ENCODE measurements at regions not wholly inside any gene's neighbourhood (a gene's known extent, or its start where the extent isn't known, plus 50 kb on each side); places are given as distances from the start of the nearest gene placed in this dataset.
"Not testable (repeated sequence)": the region's sequence is repeated elsewhere in the genome, so short reads cannot be mapped to it uniquely, and the experiment has no call there.

DNA sequence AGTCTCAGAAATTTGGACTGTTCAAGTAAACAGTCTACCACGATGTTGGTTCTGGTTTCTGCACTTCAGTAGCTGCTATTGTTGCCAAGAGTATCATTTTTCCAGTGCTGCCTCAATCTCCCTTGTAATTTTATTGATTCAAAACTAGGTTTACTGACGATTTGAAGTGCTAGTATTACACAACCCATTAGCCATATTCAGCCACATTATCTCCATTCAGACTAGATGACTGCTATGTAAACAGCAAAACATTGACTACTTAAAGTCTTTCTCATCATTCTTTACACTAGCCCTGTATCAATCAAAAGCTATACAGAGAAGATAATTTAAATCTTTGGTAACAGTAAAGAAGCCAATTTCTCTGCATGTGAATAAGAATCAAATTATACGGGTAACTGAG, 102.0 kb upstream of the TSLP start:
- no peaks in the 10 kb centered on the region for H3K36me3 Mint-ChIP-seq (ENCODE audit: low read depth)

GRCh38 chr5:110973510-110973909, 98.0 kb upstream of the TSLP start:
- TF ChIP-seq, protein P1, sequence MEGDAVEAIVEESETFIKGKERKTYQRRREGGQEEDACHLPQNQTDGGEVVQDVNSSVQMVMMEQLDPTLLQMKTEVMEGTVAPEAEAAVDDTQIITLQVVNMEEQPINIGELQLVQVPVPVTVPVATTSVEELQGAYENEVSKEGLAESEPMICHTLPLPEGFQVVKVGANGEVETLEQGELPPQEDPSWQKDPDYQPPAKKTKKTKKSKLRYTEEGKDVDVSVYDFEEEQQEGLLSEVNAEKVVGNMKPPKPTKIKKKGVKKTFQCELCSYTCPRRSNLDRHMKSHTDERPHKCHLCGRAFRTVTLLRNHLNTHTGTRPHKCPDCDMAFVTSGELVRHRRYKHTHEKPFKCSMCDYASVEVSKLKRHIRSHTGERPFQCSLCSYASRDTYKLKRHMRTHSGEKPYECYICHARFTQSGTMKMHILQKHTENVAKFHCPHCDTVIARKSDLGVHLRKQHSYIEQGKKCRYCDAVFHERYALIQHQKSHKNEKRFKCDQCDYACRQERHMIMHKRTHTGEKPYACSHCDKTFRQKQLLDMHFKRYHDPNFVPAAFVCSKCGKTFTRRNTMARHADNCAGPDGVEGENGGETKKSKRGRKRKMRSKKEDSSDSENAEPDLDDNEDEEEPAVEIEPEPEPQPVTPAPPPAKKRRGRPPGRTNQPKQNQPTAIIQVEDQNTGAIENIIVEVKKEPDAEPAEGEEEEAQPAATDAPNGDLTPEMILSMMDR (conservative IDR thresholded peaks at IDR 0.05), result no peak
- no peak overlapping the region for H3K27ac Mint-ChIP-seq (ENCODE audit: unreplicated experiment)
- no peak overlapping the region for H3K4me3 Mint-ChIP-seq
- no peaks in the 10 kb centered on the region for H3K4me1 Mint-ChIP-seq
- H3K36me3 Mint-ChIP-seq (ENCODE audit: low read depth), result no peaks in the 10 kb centered on the region
- H3K27me3 Mint-ChIP-seq (ENCODE audit: low read depth), result peaks cover 6% of the 10 kb centered on the region
- peaks cover 3% of the 10 kb centered on the region for H3K9me3 Mint-ChIP-seq
- DNase-seq (ENCODE audit: low read depth, low spot score), result no peak

More for the DNA sequence above, 102.0 kb upstream of the TSLP start:
- no peak for DNase-seq (ENCODE audit: low read depth, low spot score)
- Mint-ChIP-seq H3K27ac (ENCODE audit: unreplicated experiment) (no peak overlapping the region), H3K4me1 (no peaks in the 10 kb centered on the region), H3K4me3 (no peak overlapping the region), H3K27me3 (ENCODE audit: low read depth) (no peaks in the 10 kb centered on the region), H3K9me3 (peaks cover 3% of the 10 kb centered on the region)
- TF ChIP-seq, protein P1 (conservative IDR thresholded peaks at IDR 0.05), result no peak

GRCh38 chr5:110977915-110978314, 93.6 kb upstream of the TSLP start:
- H3K27ac Mint-ChIP-seq (ENCODE audit: unreplicated experiment), result no peak overlapping the region
- no peak overlapping the region for H3K4me3 Mint-ChIP-seq
- peaks cover 3% of the 10 kb centered on the region for H3K9me3 Mint-ChIP-seq
- H3K36me3 Mint-ChIP-seq (ENCODE audit: low read depth), result no peaks in the 10 kb centered on the region
- DNase-seq (ENCODE audit: low read depth, low spot score), result no peak
- H3K27me3 Mint-ChIP-seq (ENCODE audit: low read depth), result peaks cover 7% of the 10 kb centered on the region
- TF ChIP-seq, protein P1 (conservative IDR thresholded peaks at IDR 0.05), result no peak
- H3K4me1 Mint-ChIP-seq, result no peaks in the 10 kb centered on the region

- not testable (repeated sequence) for DNase-seq (ENCODE audit: low read depth, low spot score); H3K27ac Mint-ChIP-seq (ENCODE audit: unreplicated experiment); H3K9me3 Mint-ChIP-seq; H3K36me3 Mint-ChIP-seq (ENCODE audit: low read depth); H3K27me3 Mint-ChIP-seq (ENCODE audit: low read depth); H3K4me1 Mint-ChIP-seq; H3K4me3 Mint-ChIP-seq
Observed at GRCh38 chr5:110985882-110986281, 85.6 kb upstream of the TSLP start.

DNA sequence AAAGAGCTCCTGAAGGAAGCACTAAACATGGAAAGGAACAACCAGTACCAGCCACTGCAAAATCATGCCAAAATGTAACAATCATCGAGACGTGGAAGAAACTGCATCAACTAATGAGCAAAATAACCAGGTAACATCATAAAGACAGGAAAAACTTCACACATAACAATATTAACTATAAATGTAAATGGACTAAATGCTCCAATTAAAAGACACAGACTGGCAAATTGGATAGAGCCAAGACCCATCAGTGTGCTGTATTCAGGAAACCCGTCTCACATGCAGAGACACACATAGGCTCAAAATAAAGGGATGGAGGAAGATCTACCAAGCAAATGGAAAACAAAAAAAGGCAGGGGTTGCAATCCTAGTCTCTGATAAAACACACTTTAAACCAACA, 83.9 kb upstream of the TSLP start:
- not testable (repeated sequence) for DNase-seq (ENCODE audit: low read depth, low spot score); H3K4me3 Mint-ChIP-seq; H3K27ac Mint-ChIP-seq (ENCODE audit: unreplicated experiment); H3K36me3 Mint-ChIP-seq (ENCODE audit: low read depth); H3K27me3 Mint-ChIP-seq (ENCODE audit: low read depth); H3K4me1 Mint-ChIP-seq; H3K9me3 Mint-ChIP-seq

DNA sequence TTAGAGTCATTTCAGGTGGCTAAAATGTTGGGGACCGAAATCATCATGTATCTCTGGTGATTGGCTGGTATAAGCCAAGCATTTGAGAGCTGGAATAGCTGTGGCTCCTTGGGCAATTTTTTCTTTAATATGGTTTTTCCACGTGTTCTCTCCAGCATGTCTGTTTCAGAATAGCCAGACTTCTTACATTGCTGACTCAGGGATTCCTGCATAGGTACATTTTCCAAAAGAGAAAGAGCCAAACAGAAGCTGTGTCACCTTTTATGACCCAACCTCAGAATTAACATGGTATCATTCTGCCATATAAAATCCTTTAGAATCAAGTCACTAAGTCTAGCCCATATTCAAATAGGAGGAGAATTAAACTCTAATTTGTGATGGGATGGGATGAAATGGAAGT, 74.8 kb upstream of the TSLP start:
- H3K36me3 Mint-ChIP-seq (ENCODE audit: low read depth), result no peaks in the 10 kb centered on the region

More for the DNA sequence above, 74.8 kb upstream of the TSLP start:
- H3K27ac Mint-ChIP-seq (ENCODE audit: unreplicated experiment), result no peak overlapping the region
- TF ChIP-seq, protein P1 (conservative IDR thresholded peaks at IDR 0.05), result no peak
- H3K4me1 Mint-ChIP-seq, result no peaks in the 10 kb centered on the region
- peaks cover 6% of the 10 kb centered on the region for H3K9me3 Mint-ChIP-seq
- H3K4me3 Mint-ChIP-seq, result no peak overlapping the region
- no peak for DNase-seq (ENCODE audit: low read depth, low spot score)
- H3K27me3 Mint-ChIP-seq (ENCODE audit: low read depth), result peaks cover 36% of the 10 kb centered on the region
